ENCODE measurements at regions not wholly inside any gene's neighbourhood (a gene's known extent, or its start where the extent isn't known, plus 50 kb on each side); places are given as distances from the start of the nearest gene placed in this dataset.

DNA sequence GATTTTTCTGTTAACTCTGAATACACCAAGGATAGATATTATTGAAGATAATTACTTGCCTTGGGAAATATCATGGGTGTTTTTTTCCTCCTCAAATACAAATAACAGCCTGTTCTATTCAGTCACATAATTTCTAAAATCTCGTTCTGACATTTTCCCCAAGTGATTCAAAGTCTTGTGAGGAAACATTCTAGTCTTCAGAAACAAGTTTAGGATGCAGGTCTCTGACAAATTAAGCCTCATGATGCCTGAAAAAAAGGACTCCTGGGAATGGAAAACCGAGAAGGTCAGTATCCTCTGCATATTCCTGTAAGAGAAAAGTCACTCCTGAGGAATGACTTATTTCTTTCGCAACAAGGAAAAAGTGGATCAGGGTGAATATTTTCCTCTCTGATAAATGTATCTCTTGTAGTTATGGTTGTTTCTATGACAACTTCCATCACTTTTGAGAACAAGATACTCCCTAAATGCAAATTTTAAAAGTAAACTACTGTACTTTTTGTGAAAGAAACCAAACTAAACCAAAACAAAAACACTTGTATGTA is 384.6 kb downstream of the CNTNAP4 start:
- Histone ChIP-seq H4K20me1 (ENCODE audit: insufficient read depth, low read length) (no peaks in the 10 kb centered on the region), H3K9me3 (ENCODE audit: low read length) (no peaks in the 10 kb centered on the region), H3K9ac (ENCODE audit: low read length) (no peak overlapping the region), H3K9me2 (ENCODE audit: low read depth, low read length) (no peaks in the 10 kb centered on the region), H3K79me2 (ENCODE audit: insufficient read depth, low read length) (no peaks in the 10 kb centered on the region), H3K4me1 (ENCODE audit: insufficient read depth, low read length, severe bottlenecking) (no peaks in the 10 kb centered on the region), H3K4me2 (ENCODE audit: low read length) (no peak overlapping the region), H3K36me3 (ENCODE audit: insufficient read depth, low read length) (no peaks in the 10 kb centered on the region), H3K27ac (ENCODE audit: low read depth, low read length, poor library complexity, severe bottlenecking) (no peak overlapping the region), H3K4me3 (ENCODE audit: low read depth, low read length, poor library complexity, severe bottlenecking) (no peak overlapping the region), H2AFZ (ENCODE audit: low read length) (no peak overlapping the region), H3F3A (ENCODE audit: insufficient read depth, low read length) (no peaks in the 10 kb centered on the region), H3K27me3 (ENCODE audit: insufficient read depth, low read length) (no peaks in the 10 kb centered on the region)
- no peak for TF ChIP-seq EZH2 (IDR thresholded peaks at IDR 0.05; ENCODE audit: borderline replicate concordance, low read length)
- TF ChIP-seq, protein P1, sequence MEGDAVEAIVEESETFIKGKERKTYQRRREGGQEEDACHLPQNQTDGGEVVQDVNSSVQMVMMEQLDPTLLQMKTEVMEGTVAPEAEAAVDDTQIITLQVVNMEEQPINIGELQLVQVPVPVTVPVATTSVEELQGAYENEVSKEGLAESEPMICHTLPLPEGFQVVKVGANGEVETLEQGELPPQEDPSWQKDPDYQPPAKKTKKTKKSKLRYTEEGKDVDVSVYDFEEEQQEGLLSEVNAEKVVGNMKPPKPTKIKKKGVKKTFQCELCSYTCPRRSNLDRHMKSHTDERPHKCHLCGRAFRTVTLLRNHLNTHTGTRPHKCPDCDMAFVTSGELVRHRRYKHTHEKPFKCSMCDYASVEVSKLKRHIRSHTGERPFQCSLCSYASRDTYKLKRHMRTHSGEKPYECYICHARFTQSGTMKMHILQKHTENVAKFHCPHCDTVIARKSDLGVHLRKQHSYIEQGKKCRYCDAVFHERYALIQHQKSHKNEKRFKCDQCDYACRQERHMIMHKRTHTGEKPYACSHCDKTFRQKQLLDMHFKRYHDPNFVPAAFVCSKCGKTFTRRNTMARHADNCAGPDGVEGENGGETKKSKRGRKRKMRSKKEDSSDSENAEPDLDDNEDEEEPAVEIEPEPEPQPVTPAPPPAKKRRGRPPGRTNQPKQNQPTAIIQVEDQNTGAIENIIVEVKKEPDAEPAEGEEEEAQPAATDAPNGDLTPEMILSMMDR (IDR thresholded peaks at IDR 0.05; ENCODE audit: low read length), result no peak

DNA sequence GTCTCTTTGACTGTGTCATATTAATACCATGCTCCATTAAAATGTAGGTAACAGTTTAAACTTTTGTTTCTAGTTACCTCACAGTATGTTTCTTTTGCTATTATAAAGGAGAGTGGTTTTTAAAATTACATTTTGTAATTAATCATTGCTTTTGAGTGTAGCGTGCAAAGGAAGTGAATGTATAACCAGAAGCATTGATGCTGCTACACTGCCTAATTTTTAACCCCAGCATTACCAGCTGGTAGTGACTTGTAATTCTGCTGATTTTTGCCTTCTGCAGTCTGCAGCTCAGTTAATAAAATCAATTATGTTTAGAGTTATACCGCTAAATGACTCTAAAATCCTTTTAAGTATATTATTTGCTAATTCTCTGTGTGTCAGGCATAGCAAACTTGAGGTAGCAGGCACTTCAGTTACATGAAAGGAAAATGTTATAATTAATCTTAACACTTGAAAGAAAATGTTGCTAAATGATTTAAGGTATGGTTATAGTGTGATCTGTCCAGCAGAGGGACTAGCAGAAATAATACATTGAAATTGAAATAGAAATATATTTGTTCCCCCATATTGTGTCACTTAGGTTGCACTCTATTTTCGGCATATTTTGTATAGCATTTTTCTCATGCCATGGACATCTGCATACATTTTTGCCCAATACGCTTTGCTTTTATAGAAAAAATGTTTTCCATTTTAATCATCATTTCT is 388.5 kb downstream of the CNTNAP4 start:
- H3K4me1 ChIP-seq (ENCODE audit: insufficient read depth, low read length, severe bottlenecking), result no peaks in the 10 kb centered on the region
- H2AFZ ChIP-seq (ENCODE audit: low read length), result no peak overlapping the region
- no peak overlapping the region for H3K27ac ChIP-seq (ENCODE audit: low read depth, low read length, poor library complexity, severe bottlenecking)
- no peak overlapping the region for H3K4me2 ChIP-seq (ENCODE audit: low read length)
- H3K27me3 ChIP-seq (ENCODE audit: insufficient read depth, low read length), result no peaks in the 10 kb centered on the region
- TF ChIP-seq, protein P1 (IDR thresholded peaks at IDR 0.05; ENCODE audit: low read length), result no peak; the same call in 1 of the 2 replicates
- TF ChIP-seq EZH2 (IDR thresholded peaks at IDR 0.05; ENCODE audit: borderline replicate concordance, low read length), result no peak
- H3K9me3 ChIP-seq (ENCODE audit: low read length), result no peaks in the 10 kb centered on the region
- H3K79me2 ChIP-seq (ENCODE audit: insufficient read depth, low read length), result no peaks in the 10 kb centered on the region
- H3K9me2 ChIP-seq (ENCODE audit: low read depth, low read length), result no peaks in the 10 kb centered on the region
- H3K4me3 ChIP-seq (ENCODE audit: low read depth, low read length, poor library complexity, severe bottlenecking), result no peak overlapping the region
- H3F3A ChIP-seq (ENCODE audit: insufficient read depth, low read length), result no peaks in the 10 kb centered on the region
- no peaks in the 10 kb centered on the region for H3K36me3 ChIP-seq (ENCODE audit: insufficient read depth, low read length)
- H4K20me1 ChIP-seq (ENCODE audit: insufficient read depth, low read length), result no peaks in the 10 kb centered on the region
- H3K9ac ChIP-seq (ENCODE audit: low read length), result no peak overlapping the region

DNA sequence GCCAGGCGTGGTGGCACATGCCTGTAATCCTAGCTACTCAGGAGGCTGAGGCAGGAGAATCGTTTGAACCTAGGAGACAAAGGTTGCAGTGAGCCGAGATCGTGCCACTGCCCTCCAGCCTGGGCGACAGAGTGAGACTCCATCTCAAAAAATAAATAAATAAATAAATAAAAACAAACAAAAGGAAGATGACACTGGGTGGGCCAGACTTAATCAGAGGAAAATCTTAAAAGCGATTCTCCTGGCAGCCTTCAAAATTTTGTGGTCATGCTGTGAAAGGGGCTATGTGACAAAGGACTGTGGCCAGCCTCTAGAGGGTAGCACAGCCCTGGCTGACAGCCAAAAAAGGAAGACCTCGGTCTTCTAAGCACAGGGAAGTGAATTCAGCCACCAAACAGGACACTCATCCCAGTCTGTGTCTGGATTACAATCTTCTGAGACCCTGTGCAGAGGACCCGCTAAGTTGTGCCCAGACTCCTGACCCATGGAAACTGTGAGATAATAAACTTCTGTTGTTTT is 391.1 kb downstream of the CNTNAP4 start:
- Histone ChIP-seq H3K4me3 (ENCODE audit: low read depth, low read length, poor library complexity, severe bottlenecking) (no peak overlapping the region), H3K4me2 (ENCODE audit: low read length) (no peak overlapping the region), H3K27me3 (ENCODE audit: insufficient read depth, low read length) (no peaks in the 10 kb centered on the region), H2AFZ (ENCODE audit: low read length) (no peak overlapping the region), H3K79me2 (ENCODE audit: insufficient read depth, low read length) (no peaks in the 10 kb centered on the region), H3K27ac (ENCODE audit: low read depth, low read length, poor library complexity, severe bottlenecking) (no peak overlapping the region), H3K9me3 (ENCODE audit: low read length) (no peaks in the 10 kb centered on the region), H3K9ac (ENCODE audit: low read length) (no peak overlapping the region), H3K36me3 (ENCODE audit: insufficient read depth, low read length) (no peaks in the 10 kb centered on the region), H3K9me2 (ENCODE audit: low read depth, low read length) (no peaks in the 10 kb centered on the region), H3K4me1 (ENCODE audit: insufficient read depth, low read length, severe bottlenecking) (no peaks in the 10 kb centered on the region), H4K20me1 (ENCODE audit: insufficient read depth, low read length) (no peaks in the 10 kb centered on the region), H3F3A (ENCODE audit: insufficient read depth, low read length) (no peaks in the 10 kb centered on the region)
- no peak for TF ChIP-seq EZH2 (IDR thresholded peaks at IDR 0.05; ENCODE audit: borderline replicate concordance, low read length)
- TF ChIP-seq, protein P1 (IDR thresholded peaks at IDR 0.05; ENCODE audit: low read length), result no peak

Data from OCI-LY1 (cell line).